ENCODE measurements at regions not wholly inside any gene's neighbourhood (a gene's known extent, or its start where the extent isn't known, plus 50 kb on each side); places are given as distances from the start of the nearest gene placed in this dataset.

DNA sequence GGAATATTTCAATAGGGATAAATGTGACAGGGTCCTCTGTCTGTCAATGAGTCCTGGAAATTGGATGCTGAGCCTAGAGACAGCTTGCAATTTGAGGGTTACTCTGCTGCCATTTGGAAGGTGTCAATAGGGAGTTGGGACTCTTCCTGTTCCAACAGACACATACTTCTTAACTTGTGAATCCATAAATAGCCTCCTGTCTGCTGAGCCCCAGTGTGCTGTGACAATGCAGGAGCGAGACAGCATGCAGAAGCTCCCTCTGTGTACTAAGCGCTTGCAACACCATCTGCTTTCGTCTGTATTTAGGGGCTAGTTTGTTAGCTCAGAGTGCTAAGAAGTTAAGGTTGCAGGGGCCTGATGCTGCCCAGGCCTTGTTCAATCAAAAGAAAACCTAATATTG lies 58.5 kb upstream of the GPR12 start:
- DNase-seq (ENCODE audit: low read depth) = no peak
- no peak overlapping the region for H3K4me3 ChIP-seq (ENCODE audit: low read length)
- TF ChIP-seq CTCF (conservative IDR thresholded peaks at IDR 0.05; ENCODE audit: low read depth, low read length) = no peak

DNA sequence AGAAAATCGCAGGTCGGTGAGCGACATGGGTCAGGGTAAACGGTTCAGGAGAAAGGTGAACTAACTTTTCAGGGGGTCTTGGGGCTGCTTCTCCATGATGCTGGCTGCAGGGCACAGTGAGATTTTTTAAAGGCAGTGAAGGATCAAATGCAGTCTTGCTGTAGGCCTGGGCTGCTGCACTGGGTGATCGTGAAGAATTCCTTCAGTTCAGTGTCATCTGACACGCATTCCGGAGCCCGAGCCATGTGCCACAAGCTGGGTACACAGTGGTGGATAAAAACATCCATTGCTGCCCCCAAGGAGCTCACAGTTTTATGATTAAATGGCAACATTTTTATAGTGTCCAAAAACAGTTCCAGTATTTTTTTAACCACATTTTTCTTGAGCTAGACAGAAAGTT lies 56.3 kb upstream of the GPR12 start:
- TF ChIP-seq CTCF (conservative IDR thresholded peaks at IDR 0.05; ENCODE audit: low read depth, low read length) = no peak
- no peak for DNase-seq (ENCODE audit: low read depth)
- no peak overlapping the region for H3K4me3 ChIP-seq (ENCODE audit: low read length)

- no peak for DNase-seq (ENCODE audit: low read depth)
- TF ChIP-seq CTCF (conservative IDR thresholded peaks at IDR 0.05; ENCODE audit: low read depth, low read length) = no peak
- H3K4me3 ChIP-seq (ENCODE audit: low read length) = no peak overlapping the region
These were observed 53.4 kb upstream of the GPR12 start for GRCh38 chr13:26813980-26814348.

- H3K4me3 ChIP-seq (ENCODE audit: low read length) = no peak overlapping the region
- no peak for DNase-seq (ENCODE audit: low read depth)
- no peak for TF ChIP-seq CTCF (conservative IDR thresholded peaks at IDR 0.05; ENCODE audit: low read depth, low read length)
These were observed 52.9 kb upstream of the GPR12 start for GRCh38 chr13:26813321-26813979.

GRCh38 chr13:26811581-26811980 lies 51.0 kb upstream of the GPR12 start:
- no peak for DNase-seq (ENCODE audit: low read depth)
- TF ChIP-seq CTCF (conservative IDR thresholded peaks at IDR 0.05; ENCODE audit: low read depth, low read length) = no peak
- H3K4me3 ChIP-seq (ENCODE audit: low read length) = no peak overlapping the region

All from retinal pigment epithelial cell (primary cell).